ENCODE measurements at regions not wholly inside any gene's neighbourhood (a gene's known extent, or its start where the extent isn't known, plus 50 kb on each side); places are given as distances from the start of the nearest gene placed in this dataset.

DNA sequence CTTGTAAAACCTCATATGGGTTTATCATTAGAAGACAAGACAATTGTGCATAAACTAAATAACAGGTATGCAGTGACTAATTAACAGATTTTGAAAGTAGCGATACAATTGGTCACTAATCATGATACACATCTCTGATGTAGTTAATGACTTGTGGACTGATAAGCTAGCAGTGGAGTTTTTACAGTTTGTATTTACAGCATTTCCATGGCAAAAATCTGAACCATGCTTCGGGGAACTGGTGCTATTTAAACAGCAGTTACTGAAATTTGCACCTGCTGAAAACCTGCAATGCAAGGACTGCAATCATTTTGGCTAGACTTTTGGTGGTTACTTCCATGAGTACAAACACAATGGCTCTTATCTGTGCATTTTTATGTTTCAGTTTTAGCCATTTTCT, 471.2 kb downstream of the RERGL start:
- DNase-seq, result no peak
- intact Hi-C loops (cut with DNase I), result no loop called here
- WGBS, 3 donors, result 73 to 77% (median 76%) methylated on average over 2 of the region's 2 CpGs
- H3K27ac ChIP-seq, result no peak overlapping the region
- no peak overlapping the region for H3K4me3 ChIP-seq
- no peaks in the 10 kb centered on the region for H3K27me3 ChIP-seq
- H3K4me1 ChIP-seq (ENCODE audit: insufficient read depth), result no peaks in the 10 kb centered on the region
- H3K36me3 ChIP-seq, result no peaks in the 10 kb centered on the region
- no peaks in the 10 kb centered on the region for H3K9me3 ChIP-seq
- TF ChIP-seq, protein P1, sequence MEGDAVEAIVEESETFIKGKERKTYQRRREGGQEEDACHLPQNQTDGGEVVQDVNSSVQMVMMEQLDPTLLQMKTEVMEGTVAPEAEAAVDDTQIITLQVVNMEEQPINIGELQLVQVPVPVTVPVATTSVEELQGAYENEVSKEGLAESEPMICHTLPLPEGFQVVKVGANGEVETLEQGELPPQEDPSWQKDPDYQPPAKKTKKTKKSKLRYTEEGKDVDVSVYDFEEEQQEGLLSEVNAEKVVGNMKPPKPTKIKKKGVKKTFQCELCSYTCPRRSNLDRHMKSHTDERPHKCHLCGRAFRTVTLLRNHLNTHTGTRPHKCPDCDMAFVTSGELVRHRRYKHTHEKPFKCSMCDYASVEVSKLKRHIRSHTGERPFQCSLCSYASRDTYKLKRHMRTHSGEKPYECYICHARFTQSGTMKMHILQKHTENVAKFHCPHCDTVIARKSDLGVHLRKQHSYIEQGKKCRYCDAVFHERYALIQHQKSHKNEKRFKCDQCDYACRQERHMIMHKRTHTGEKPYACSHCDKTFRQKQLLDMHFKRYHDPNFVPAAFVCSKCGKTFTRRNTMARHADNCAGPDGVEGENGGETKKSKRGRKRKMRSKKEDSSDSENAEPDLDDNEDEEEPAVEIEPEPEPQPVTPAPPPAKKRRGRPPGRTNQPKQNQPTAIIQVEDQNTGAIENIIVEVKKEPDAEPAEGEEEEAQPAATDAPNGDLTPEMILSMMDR (IDR thresholded peaks at IDR 0.05), result no peak
- TF ChIP-seq EP300 (IDR thresholded peaks at IDR 0.05), result no peak
- no peak for TF ChIP-seq POLR2A (IDR thresholded peaks at IDR 0.05)

DNA sequence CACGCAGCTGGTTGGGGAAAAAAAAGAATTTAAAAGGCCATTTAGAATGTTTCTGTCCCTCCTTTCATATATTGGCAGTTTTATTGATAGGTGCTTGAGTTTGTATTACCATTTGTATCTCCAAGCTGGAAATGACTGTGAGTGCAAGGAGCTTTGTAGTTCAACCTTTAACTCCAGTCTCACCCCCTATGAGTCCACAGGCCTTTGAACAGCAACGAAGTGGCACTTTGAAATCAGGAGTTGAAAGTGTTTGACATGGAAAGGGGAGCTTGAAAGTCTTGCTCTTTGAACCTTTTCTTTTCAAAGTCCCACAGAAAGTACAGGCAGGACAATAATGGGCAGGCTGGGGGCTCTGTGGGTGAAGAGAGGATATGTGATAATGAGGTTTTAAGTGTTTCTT, 480.3 kb downstream of the RERGL start:
- H3K4me3 ChIP-seq, result no peak overlapping the region

DNA sequence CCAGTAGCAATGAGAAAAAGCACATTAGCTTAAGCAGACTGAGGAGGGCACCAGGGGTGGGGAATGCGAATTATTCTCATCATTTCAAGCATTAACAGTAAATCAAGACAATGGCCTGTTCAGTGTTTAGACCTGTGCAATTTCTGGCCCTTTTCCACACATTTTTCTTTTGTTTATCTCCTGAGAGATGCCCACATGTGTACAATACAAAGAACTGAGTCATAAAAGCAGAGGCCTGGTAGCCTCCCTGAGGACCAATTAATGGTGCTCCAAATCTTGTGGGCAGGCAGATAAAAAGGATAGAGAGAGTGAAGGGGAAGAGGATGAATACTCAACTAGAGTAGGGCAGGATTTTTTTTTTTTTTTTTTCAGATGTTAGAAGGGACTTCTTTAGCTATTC, 480.8 kb downstream of the RERGL start:
- TF ChIP-seq, protein P1 (IDR thresholded peaks at IDR 0.05), result no peak
- no peak for TF ChIP-seq EP300 (IDR thresholded peaks at IDR 0.05)
- no peak for TF ChIP-seq POLR2A (IDR thresholded peaks at IDR 0.05)
- Histone ChIP-seq H3K36me3 (no peaks in the 10 kb centered on the region), H3K27ac (no peak overlapping the region), H3K27me3 (no peaks in the 10 kb centered on the region), H3K4me3 (no peak overlapping the region), H3K4me1 (ENCODE audit: insufficient read depth) (no peaks in the 10 kb centered on the region), H3K9me3 (no peaks in the 10 kb centered on the region)
- intact Hi-C loops (cut with DNase I), result no loop called here
- no peak for DNase-seq
- WGBS, 3 donors, result 66 to 74% (median 72%) methylated on average over 1 of the region's 1 CpG

More for the DNA sequence above, 480.3 kb downstream of the RERGL start:
- 39 to 44% (median 43%) methylated on average over 2 of the region's 2 CpGs for WGBS, 3 donors
- no peaks in the 10 kb centered on the region for H3K36me3 ChIP-seq
- no peaks in the 10 kb centered on the region for H3K4me1 ChIP-seq (ENCODE audit: insufficient read depth)
- TF ChIP-seq, protein P1 (IDR thresholded peaks at IDR 0.05), result no peak
- H3K27ac ChIP-seq, result no peak overlapping the region
- no peaks in the 10 kb centered on the region for H3K27me3 ChIP-seq
- intact Hi-C loops (cut with DNase I), result no loop called here
- DNase-seq, result no peak
- H3K9me3 ChIP-seq, result no peaks in the 10 kb centered on the region

DNA sequence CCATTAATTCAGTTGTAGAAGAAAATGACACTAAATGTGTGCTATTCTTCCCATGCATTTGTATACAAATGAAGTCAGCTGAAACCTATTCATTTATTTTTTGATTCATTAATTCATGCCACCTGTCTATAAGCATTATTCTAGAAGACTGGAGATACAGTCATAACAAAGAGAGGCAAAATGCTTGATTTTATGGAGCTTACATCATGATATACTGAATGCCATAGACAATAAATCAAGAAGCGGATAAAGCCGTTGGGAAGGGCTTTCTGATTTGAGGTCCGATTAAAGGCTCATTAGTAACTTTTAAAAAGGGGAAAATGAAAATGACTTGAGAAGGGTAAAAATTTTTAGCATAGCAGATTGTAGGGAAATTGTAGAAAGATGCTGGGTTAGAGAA, 494.9 kb downstream of the RERGL start:
- Histone ChIP-seq H3K27ac (no peak overlapping the region), H3K4me1 (ENCODE audit: insufficient read depth) (no peaks in the 10 kb centered on the region), H3K36me3 (no peaks in the 10 kb centered on the region), H3K27me3 (no peaks in the 10 kb centered on the region), H3K4me3 (no peak overlapping the region), H3K9me3 (no peaks in the 10 kb centered on the region)
- TF ChIP-seq, protein P1 (IDR thresholded peaks at IDR 0.05), result no peak
- TF ChIP-seq EP300 (IDR thresholded peaks at IDR 0.05) (no peak), POLR2A (IDR thresholded peaks at IDR 0.05) (no peak)
- DNase-seq, result no peak
- WGBS, 3 donors, result 82 to 90% (median 86%) methylated on average over 3 of the region's 3 CpGs
- intact Hi-C loops (cut with DNase I), result no loop called here
